COLO668 (cell line): ENCODE measurements at regions not wholly inside any gene's neighbourhood (a gene's known extent, or its start where the extent isn't known, plus 50 kb on each side); places are given as distances from the start of the nearest gene placed in this dataset.
"Not testable (repeated sequence)": the region's sequence is repeated elsewhere in the genome, so short reads cannot be mapped to it uniquely, and the experiment has no call there.

Experiments used
- DNase-seq: peaks from one replicate; lab custom pipeline; 2025; ENCODE audit not compliant: unreplicated experiment; lab: John Stamatoyannopoulos, UW

DNA sequence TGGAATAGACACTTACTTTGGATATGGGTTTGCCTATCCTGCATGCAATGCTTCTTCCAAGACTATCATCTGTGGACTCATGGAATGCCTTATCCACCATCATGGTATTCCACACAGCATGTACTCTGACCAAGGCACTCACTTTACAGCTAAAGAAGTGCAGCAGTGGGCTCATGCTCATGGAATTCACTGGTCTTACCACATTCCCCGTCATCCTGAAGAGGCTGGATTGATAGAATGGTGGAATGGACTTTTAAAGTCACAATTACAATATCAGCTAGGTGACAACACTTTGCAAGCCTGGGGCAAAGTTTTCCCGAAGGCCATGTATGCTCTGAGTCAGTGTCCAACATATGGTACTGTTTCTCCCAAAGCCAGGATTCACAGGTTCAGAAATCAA is 199.1 kb downstream of the GJA1 start:
- not testable (repeated sequence) for DNase-seq

DNA sequence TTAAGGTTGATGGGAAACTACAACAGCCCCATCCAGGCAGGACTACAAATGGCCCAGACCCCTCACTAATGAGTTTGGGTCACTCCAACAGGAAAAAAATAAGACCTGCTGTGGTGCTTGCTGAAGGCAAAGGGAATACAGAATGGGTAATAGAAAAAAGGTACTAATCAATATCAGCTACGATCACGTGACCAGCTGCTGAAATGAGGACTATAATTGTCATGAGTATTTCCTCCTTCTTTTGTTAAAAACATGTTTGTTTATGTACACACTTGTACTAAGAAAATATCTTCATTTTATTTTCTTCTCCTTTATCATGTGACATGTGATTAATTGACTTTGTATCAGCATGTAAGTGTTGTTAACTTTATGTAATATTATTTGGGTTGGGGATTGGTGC is 199.9 kb downstream of the GJA1 start:
- no peak for DNase-seq

DNA sequence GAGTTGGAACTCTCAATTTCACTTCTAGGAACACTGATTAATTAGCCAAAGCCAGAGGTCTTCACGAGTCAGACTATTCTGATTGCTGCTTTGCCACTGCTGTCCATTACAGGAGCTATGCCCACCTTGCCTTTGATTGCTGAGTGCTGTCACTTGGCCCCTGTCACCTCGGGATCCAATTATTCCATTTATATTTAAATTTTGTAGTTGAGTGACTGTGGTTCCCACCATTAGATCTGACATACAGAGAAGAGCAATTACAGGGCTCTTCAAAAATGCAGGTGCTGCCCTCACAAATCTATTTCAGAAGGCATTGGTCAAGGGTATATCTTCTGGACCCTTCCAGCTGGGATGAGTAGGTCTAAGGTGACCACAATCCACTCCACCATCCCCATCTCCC is 200.8 kb downstream of the GJA1 start:
- not testable (repeated sequence) for DNase-seq

DNA sequence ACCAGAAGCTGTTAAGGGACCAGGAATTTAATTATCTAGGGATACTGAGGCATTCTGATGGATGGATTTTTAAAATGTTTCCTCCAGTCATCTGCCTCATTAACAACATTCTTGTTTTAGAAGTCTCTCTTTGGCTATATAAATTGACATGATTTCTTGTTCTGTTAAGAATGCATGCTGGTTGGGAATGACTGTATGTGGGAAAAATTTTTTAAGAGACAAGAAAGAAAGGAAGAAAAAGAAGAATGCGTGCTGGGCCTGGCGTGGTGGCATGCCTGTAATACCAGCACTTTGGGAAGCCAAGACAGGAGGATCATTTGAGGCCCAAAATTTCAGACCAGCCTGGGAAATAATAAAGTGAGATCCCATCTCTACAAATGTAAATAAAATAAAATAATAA is 203.6 kb downstream of the GJA1 start:
- no peak for DNase-seq

DNA sequence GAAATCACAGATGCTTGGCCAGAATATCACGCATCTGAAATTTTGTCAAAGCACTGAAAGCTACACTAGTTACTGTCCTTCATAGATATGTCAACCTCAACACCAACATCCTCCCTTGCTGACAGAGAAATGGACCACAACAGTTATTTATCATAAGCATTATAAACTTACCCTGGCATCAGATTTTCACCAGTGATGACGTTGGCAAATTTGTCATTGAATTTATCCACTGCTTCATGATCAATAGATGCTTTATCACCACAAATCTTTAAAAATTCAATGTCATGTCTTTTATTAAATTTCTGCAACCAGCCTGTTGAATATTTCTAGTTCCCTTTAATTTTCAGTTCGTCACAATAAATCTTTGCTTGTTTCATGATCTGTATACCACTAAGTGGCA is 205.7 kb downstream of the GJA1 start:
- DNase-seq, result no peak

DNA sequence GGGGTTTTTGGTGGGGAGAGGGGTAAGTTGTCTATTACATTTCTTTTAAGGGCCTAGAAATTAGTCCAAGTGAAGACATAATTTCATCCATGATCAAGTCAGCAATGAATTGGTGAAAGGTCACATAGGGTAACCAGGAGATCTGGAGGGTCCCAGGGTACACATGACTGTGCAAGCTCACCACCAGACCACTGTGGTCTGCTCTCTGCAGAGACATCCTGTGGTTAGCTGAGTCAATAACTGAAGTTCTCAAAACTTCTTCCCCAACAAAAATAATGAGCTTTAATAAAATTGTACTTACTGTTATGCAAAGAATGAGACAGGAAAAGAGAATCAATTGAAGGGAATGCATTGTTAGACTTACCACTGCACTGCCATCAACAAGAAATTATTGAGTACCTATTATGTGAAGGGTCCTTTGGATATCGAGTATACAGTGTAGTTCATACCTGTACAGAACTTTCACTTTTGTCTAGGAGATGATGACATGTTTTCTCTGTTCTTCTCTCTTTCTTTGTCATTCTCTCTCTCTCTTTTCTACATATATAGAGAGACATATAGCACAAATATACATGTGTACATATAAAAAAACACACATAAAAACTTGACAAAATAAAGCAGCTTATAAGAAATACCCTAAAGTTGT is 209.8 kb downstream of the GJA1 start:
- no peak for DNase-seq

DNA sequence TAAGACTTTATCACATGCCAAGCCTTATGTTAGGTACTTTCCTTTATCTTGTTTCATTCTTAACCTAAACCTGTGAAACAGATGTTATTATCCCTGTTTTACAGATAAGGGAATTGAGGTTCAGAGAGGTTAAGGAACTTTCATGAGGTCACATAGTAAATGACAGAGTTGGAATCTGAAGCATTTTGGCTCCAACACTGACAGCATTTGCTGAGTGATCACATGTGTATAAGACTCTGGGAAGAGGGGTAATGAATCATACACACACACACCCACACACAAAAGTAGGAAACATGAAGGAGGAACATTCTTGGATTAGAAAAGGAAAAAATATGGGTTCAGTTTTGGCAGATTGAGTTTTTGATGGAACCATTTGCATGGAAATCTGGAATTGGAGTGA is 212.5 kb downstream of the GJA1 start:
- no peak for DNase-seq

DNA sequence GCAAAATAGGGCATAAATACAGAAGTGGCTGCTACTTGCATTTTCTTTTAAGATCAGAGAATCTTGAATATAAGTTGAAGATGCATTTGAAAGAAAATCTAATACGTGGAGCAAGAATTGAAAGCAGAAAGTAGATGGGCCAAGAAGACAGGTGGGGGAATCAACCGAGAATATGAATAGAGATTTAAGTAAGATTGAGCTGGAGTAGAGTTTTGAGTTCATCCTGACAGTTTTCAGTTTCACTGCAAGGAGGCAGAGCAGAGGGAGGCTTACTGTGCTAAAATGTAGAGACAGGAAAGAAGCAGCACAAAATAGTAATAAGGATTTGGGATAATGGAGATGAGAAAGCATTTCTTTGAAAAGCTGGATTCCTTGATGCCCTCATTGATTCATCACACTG is 214.5 kb downstream of the GJA1 start:
- DNase-seq, result no peak

DNA sequence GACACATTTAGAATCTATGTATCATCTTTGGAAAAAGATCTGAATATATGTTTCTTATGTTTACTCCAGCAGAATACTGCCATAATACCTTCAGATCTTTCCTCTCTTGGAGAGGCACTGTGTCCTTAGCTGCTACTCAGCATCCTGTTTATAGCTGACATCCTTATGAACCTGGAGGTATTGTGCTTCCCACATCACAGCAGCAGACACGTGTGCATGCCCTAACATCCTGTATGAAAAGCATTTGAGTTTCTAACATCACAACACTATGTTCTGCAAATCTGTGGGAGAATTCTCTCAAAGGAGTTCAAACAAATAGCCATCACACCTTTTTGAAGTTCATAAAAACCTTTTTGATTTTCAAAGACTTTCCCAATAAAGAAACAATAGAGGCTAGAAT is 216.0 kb downstream of the GJA1 start:
- no peak for DNase-seq

DNA sequence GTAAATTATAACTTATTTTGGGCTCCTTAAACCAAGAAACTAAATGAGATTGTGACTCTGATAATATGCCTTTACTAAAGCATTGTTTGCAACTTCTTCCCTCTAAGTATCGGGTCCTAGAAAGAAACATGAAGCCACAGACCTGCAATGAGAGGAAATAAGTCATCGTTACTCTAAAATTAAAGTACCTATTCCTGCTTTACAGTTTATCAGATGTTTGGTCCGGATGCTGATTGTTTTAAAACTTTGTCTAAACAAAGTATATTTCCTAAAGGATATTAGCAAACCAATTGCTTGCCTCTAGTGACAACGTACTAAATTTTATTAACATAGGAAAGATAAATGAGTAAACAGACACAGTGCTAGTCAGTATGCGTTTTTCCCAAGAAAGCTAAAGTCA is 216.8 kb downstream of the GJA1 start:
- no peak for DNase-seq

DNA sequence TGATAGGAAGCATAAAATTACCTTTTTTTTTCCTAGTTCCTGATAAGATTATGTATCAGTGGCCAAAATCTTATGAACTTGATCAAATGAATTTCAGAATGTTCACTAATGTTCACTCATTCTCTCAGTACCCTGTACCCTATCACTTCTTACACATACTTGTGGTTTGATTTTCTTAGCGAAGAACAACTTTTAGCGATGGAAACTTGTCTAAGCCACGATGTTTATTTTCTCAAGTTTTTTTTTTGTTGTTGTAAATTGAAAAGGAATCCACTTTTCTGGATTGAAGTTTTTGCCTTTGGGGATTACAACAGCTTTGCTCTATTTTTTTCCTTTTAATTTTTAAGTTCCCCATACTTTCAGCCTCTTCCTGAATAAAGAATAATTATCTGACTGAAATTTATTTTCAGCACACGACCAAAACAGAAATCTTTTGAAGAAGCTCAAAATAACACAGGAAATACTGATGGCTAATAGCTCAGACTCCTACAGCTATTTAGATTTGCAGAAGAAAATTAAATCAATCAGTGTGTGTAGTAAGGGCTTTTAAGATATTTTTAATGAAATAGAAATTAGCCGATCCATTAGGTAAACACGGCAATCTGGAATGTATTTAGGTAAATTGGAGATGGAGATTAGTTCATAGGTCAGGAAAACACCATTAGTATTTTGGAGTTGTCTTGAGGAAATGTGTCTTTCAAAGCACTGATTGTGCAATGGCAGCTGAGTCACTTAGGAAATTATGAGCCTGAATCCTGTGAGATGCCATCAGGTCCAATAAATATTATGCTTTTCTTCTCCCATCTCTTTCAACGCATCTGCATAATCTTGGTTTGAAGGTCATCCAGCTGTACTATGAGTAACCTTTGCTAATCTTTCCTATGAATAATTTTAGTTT is 217.5 kb downstream of the GJA1 start:
- DNase-seq, result no peak

DNA sequence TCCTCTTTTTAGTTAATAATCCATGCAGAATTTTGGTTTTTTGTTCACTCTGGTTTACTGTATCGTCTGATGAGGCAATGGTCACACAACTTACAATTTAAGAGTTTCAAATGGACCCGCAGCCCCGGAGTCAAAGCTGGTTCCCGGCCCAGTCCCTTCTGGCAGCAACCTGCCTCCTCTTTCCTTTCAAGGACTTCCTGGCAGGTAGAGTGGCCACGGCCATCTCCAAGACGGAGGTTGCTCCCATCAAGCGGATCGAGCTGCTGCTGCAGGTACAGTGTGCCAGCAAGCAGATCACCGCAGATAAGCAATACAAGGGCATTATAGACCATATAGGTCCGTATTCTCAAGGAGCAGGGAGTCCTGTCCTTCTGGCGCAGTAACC is 218.2 kb downstream of the GJA1 start:
- DNase-seq, result no peak

DNA sequence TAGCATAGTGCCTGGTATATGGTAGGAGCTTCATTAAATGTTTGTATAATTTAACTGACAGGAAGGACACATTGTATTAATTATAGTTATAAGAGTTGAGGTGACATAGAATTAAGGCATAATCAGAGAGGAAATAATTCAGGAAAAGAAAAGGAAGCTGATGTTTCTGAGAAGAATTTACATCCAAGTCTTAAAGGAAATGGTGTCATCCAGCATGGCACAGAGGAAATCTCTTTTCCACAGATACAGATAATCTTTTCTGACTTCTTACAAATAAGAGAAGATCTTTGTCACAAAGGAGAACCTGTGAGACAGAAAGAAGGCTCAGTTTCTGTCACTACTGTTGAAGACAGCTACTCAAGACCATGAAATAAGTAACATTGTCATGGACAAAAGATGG is 222.5 kb downstream of the GJA1 start:
- DNase-seq, result no peak

DNA sequence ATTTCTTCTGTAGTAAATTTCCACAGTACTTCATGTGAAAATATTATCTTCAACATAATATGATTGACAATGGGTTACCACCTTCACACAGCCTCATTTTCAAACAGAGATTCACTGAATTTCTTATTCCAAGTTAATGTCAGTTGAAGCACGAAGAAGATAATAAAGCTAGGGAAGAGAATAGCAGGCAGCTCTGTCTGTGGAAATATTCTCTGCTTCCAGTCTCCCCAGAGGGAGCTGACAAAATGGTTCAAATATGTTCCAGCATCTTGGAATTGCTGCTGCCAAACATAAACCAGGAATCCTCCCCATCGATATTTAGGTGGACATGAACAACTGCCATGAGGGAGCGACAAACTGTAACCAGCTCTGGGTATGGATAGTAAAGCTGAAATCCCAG is 224.8 kb downstream of the GJA1 start:
- DNase-seq, result no peak

DNA sequence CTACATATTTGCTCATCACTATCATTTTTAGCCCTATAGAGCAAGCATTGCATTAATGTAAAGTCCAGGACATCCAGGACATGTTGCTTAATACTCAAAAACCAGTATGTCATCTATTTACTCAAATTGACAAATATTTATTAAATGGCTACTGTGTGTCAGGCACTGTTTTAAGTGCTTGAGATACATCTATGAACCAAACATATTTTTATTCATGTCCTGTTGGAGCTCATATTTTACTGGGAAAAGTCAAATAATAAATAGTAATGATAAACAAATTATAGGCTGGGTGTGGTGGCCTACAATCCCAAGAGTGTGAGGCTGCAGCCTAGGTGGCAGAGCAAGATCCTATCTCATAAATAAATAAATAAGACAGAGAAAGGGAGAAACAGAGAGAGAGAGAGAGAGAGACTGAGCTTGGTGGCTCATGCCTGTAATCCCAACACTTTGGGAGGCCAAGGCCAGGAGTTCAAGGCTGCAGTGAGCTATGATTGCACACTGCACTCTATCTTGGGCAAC is 227.9 kb downstream of the GJA1 start:
- no peak for DNase-seq

DNA sequence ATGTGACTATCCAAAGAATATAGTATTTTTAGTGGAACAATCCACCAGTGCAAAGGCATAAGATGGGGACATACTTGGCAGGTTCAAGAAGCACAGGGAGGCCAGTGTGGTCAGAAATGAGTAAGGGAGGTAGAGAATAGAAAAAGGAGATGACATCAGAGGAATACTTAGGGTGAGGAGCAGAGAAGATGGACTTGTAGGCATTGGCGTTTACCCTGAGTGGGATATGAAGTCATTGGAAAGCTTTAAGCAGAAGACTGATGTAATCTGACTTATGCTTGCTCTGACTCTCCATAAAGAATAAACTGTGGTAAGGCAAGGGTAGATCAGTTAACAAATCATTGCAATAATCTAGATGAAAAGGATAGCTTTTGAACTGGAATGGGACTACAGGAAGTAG is 228.7 kb downstream of the GJA1 start:
- no peak for DNase-seq

DNA sequence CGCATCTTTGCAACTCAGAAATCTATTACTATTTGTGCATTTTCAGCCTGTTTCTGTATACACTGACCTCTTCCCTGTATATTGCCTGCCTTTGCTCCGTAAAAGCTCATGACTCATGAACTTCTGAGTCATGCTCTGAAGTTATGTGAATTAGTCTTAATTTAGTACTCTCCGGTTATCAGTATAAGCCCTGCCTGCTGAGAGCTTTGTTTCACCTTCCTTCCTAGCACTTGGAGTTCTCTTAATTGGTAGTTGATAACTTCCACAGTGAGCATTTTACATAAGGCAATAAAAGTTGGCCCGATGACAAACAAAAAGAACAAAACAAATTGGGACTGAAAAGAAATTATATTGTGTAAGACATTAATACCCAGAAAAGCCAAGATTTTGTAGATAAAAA is 231.4 kb downstream of the GJA1 start:
- DNase-seq, result no peak

DNA sequence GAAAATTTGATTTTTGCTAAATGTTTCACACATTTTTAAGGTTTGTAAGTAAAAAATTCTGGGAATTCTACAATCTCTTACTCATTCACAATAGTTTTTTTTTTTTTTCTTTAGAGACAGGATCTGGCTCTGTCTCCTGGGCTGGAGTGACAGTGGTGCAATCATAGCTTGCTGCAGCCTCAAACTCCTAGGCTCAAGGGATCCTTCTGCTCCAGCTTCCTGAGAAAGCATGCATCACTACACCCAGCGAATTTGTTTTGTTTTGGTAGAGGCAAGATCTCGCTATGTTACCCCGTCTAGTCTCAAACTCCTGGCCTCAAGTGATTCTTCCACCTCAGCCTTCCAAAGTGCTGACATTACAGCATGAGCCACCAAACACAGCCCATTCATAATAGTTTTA is 232.8 kb downstream of the GJA1 start:
- DNase-seq, result no peak

DNA sequence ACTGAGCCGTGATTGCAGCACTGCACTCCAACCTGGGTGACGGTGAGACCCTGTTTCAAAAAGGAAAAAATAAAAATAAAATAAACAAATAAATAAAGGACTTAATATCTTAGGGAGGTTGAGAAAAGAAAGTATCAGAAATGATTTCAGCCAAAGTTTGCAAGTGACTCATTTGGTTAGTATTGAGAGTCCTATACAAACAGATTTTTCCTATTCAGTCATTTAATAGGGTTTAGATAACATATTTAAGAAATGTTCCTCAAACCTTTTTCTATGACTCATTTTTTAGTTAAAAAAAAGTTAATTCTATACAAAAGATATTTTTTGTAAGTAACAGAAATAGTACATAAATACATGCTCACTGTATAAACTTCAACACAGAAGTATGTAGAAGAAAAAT is 235.1 kb downstream of the GJA1 start:
- DNase-seq, result no peak

DNA sequence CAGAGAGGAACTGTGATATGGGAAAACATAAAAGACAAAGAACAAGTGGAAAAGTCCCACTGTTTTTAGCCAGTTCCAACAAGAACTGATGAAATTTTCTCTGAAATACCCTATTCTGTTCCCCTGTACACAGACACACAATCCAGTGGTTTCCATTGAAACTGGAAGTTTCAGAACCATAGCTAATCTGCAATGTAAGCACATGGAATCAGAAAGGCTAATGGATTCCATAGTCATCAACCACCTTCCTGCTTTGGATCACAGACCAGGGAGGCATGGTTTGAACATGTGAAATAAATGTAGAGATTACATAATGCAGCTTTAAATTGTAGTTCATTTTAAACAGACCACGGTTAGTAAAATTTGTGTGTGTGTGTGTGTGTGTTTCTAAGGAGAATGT is 242.1 kb downstream of the GJA1 start:
- no peak for DNase-seq

DNA sequence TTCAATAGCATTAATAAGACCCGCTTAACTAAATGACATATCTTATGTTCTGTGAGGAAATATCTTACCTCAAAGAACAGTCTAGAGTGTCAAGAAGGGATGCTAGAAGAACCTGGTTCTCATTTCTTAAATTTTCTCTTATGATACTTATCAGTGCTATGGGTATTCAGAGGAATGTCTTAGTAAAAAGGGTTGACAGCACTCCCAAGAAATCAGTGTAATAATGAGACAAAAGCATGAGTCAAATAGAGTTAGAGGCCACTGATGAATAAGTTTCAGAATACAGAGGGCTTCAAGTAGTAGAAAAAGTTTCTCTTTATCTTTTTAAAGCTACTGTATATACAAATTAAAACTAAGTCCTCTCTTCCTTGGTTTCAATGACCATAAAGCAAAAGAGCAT is 242.8 kb downstream of the GJA1 start:
- DNase-seq, result no peak

DNA sequence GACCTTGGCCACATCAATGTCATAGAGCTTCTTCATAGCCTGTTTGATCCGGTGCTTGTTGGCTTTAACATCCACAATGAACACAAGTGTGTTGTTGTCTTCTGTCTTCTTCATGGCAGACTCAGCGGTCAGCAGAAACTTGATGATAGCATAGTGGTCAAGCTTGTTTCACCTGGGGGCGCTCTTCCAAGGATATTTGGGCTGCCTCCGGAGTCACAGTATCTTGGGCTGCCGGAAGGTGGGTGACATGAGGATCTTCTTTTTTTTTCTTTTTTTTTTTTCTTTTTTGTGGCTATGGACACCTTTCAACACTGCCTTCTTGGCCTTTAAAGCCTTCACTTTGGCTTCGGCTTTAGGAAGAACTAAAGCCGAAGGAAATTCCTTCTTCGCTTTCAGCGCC is 244.6 kb downstream of the GJA1 start:
- DNase-seq, result no peak

DNA sequence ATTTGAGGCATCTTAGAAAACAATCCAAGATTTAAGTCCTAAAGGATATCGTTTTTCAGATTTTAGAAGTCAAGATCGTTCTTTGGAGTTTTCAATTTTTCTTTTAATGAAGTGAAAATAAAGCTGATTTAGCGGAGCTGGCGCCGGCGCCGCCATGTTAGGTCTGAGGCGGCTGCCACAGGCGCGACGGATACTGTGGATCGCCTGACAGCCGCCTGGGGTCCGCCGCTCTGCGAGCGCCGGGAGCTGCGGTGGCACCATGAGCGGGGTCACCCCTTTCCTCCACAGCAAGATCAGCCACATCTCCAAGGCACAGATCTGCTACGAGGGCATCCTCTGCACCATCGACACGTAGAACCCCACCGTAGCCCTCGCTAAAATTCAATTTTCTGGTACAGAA is 247.2 kb downstream of the GJA1 start:
- DNase-seq, result no peak
